ENCODE measurements at regions not wholly inside any gene's neighbourhood (a gene's known extent, or its start where the extent isn't known, plus 50 kb on each side); places are given as distances from the start of the nearest gene placed in this dataset.

GRCh38 chr3:110984456-110985250 is 87.0 kb upstream of the NECTIN3 start:
- no peak overlapping the region for H3K4me3 ChIP-seq (ENCODE audit: low read depth, low read length, poor library complexity, severe bottlenecking)
- no peaks in the 10 kb centered on the region for H3K36me3 ChIP-seq (ENCODE audit: insufficient read depth, low read length)
- no TSS peak for BruUV-seq (replicated peaks)
- H3K4me2 ChIP-seq (ENCODE audit: low read length) = no peak overlapping the region
- H4K20me1 ChIP-seq (ENCODE audit: insufficient read depth, low read length) = no peaks in the 10 kb centered on the region
- no peak for TF ChIP-seq EZH2phosphoT487 (IDR thresholded peaks at IDR 0.05; ENCODE audit: borderline replicate concordance, low read depth, low read length)
- no peak for TF ChIP-seq CTCF (conservative IDR thresholded peaks at IDR 0.05; ENCODE audit: low read length)
- intact Hi-C loops (cut with micrococcal nuclease; ENCODE audit: unreplicated experiment) = no loop called here
- no peaks in the 10 kb centered on the region for H3K79me2 ChIP-seq (ENCODE audit: insufficient read depth, low read depth, low read length)
- ChIA-PET CTCF (ENCODE audit: unreplicated experiment) (no interaction called here), POLR2A (no interaction called here)
- H2AFZ ChIP-seq (ENCODE audit: low read length) = no peak overlapping the region
- H3K4me1 ChIP-seq (ENCODE audit: insufficient read depth, low read length, poor library complexity, severe bottlenecking) = no peaks in the 10 kb centered on the region
- no peaks in the 10 kb centered on the region for H3K9me2 ChIP-seq (ENCODE audit: insufficient read depth, low read length)
- H3K9me3 ChIP-seq (ENCODE audit: low read length) = no peaks in the 10 kb centered on the region
- DNase-seq (ENCODE audit: low spot score) = no peak
- H3K27ac ChIP-seq (ENCODE audit: low read depth, low read length, poor library complexity, severe bottlenecking) = no peak overlapping the region

- no peaks in the 10 kb centered on the region for H3K9me2 ChIP-seq (ENCODE audit: insufficient read depth, low read length)
- POLR2A ChIA-PET = interaction anchor here (0.7 kb wide), 1 partner anchor 10 kb away, joined by 3 read pairs; no protein-coding TSS in a partner anchor
- DNase-seq (ENCODE audit: low spot score) = no peak
- H3K4me3 ChIP-seq (ENCODE audit: low read depth, low read length, poor library complexity, severe bottlenecking) = no peak overlapping the region
- TF ChIP-seq EZH2phosphoT487 (IDR thresholded peaks at IDR 0.05; ENCODE audit: borderline replicate concordance, low read depth, low read length) = no peak
- TF ChIP-seq CTCF (conservative IDR thresholded peaks at IDR 0.05; ENCODE audit: low read length) = no peak
- H3K4me1 ChIP-seq (ENCODE audit: insufficient read depth, low read length, poor library complexity, severe bottlenecking) = no peaks in the 10 kb centered on the region
- no TSS peak for BruUV-seq (replicated peaks)
- H3K79me2 ChIP-seq (ENCODE audit: insufficient read depth, low read depth, low read length) = no peaks in the 10 kb centered on the region
- no peaks in the 10 kb centered on the region for H3K36me3 ChIP-seq (ENCODE audit: insufficient read depth, low read length)
- intact Hi-C loops (cut with micrococcal nuclease; ENCODE audit: unreplicated experiment) = no loop called here
- H3K4me2 ChIP-seq (ENCODE audit: low read length) = no peak overlapping the region
- CTCF ChIA-PET (ENCODE audit: unreplicated experiment) = no interaction called here
- no peak overlapping the region for H2AFZ ChIP-seq (ENCODE audit: low read length)
- H4K20me1 ChIP-seq (ENCODE audit: insufficient read depth, low read length) = no peaks in the 10 kb centered on the region
- no peaks in the 10 kb centered on the region for H3K9me3 ChIP-seq (ENCODE audit: low read length)
- H3K27ac ChIP-seq (ENCODE audit: low read depth, low read length, poor library complexity, severe bottlenecking) = no peak overlapping the region
Observed at GRCh38 chr3:110989446-110989845, 82.2 kb upstream of the NECTIN3 start.
